Fibroblast of lung (primary cell): ENCODE measurements at regions not wholly inside any gene's neighbourhood (a gene's known extent, or its start where the extent isn't known, plus 50 kb on each side); places are given as distances from the start of the nearest gene placed in this dataset.

Experiments
- DNase-seq, 2 donors: peaks; one replicate each; pipeline versions ENCODE4 v3.0.0 to v3.0.0-alpha.2; 2010; ENCODE audit warnings: low read depth in 2 of 2
- H2AFZ ChIP-seq: 2 replicates; pipeline ENCODE4 v1.5.1; 2012; ENCODE audit warnings: low read length, control low read depth, inconsistent platforms
- H3K27ac ChIP-seq: 2 replicates; pipeline ENCODE4 v1.5.1; 2011; ENCODE audit warnings: low read length, control low read depth; ENCODE audit not compliant: insufficient read depth
- H3K27me3 ChIP-seq: 2 replicates; pipeline ENCODE4 v1.5.1; 2011; ENCODE audit warnings: mild to moderate bottlenecking, low read length; ENCODE audit not compliant: control insufficient read depth, insufficient read depth
- H3K36me3 ChIP-seq: 2 replicates; pipeline ENCODE4 v1.5.1; 2011; ENCODE audit warnings: low read length; ENCODE audit not compliant: control insufficient read depth, insufficient read depth
- H3K4me1 ChIP-seq: 2 replicates; pipeline ENCODE4 v1.5.1; 2011; ENCODE audit warnings: low read length; ENCODE audit not compliant: control insufficient read depth, insufficient read depth; ENCODE audit errors: extremely low read depth
- H3K4me2 ChIP-seq: 2 replicates; pipeline ENCODE4 v1.5.1; 2011; ENCODE audit warnings: low read length, control low read depth; ENCODE audit not compliant: insufficient read depth; ENCODE audit errors: extremely low read depth
- H3K4me3 ChIP-seq, 4 experiments: fragments of 200-600 bp in 1 of 4; sonication (generic) in 1 of 4; replicated peaks in 1 of 4; 2 replicates each; pipeline ENCODE4 v1.5.1; 2011 to 2016; ENCODE audit warnings: low read length in 4 of 4, low read depth in 3 of 4, mild to moderate bottlenecking in 3 of 4, control low read depth in 2 of 4, inconsistent platforms in 1 of 4, mixed read lengths in 1 of 4; ENCODE audit not compliant: insufficient read depth in 1 of 4; ENCODE audit errors: control extremely low read depth in 1 of 4
- H3K79me2 ChIP-seq: 2 replicates; pipeline ENCODE4 v1.5.1; 2012; ENCODE audit warnings: mild to moderate bottlenecking, low read length, inconsistent platforms; ENCODE audit not compliant: control insufficient read depth, insufficient read depth
- H3K9ac ChIP-seq: 2 replicates; pipeline ENCODE4 v1.5.1; 2011; ENCODE audit warnings: mild to moderate bottlenecking, low read length, control low read depth; ENCODE audit not compliant: insufficient read depth
- H3K9me3 ChIP-seq: 2 replicates; pipeline ENCODE4 v1.5.1; 2012; ENCODE audit warnings: low read depth, low read length; ENCODE audit not compliant: control insufficient read depth, insufficient read depth
- H4K20me1 ChIP-seq: 2 replicates; pipeline ENCODE4 v1.5.1; 2011; ENCODE audit warnings: low read length; ENCODE audit not compliant: control insufficient read depth, insufficient read depth; ENCODE audit errors: extremely low read depth
- EZH2 ChIP-seq: IDR thresholded peaks from 2 replicates; pipeline ENCODE4 v1.5.1; 2012; ENCODE audit warnings: low read length, control low read depth, mild to moderate bottlenecking; ENCODE audit errors: missing control alignments
- TF ChIP-seq, protein P1 (sequence below), 2 donors: IDR thresholded peaks in 1 of 2; conservative IDR thresholded peaks in 1 of 2; 1 replicate in 1 of 2; 2 replicates in 1 of 2; pipeline ENCODE4 v1.5.1; 2011 to 2012; ENCODE audit warnings: low read length in 2 of 2, control low read depth in 1 of 2, inconsistent platforms in 1 of 2, low read depth in 1 of 2, mild to moderate bottlenecking in 1 of 2

DNA sequence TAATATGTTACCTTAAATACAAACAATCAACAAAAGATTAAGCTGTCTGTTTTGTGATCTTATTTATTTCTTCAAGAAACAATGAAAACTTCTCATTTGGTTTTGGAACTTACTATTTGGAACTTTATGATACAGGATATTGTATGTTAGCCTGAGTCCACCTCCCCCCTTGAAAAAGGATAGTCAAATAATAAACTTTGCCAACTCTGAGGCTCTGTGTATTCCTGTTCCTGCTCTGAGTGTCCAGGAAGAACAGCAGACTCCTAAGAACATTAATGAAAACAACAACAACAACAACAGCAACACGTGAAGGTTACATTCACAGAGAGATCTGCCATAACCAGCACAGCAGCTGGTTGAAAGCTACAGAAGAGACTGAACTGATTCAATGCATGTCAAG, 108.1 kb upstream of the AADACL2 start:
- Histone ChIP-seq H3K36me3 (no peaks in the 10 kb centered on the region), H3K4me2 (no peak overlapping the region), H3K27ac (no peak overlapping the region), H3K9me3 (no peaks in the 10 kb centered on the region), H3K79me2 (no peaks in the 10 kb centered on the region), H3K4me1 (no peaks in the 10 kb centered on the region), H3K4me3 (no peak overlapping the region), H2AFZ (no peak overlapping the region), H3K27me3 (no peaks in the 10 kb centered on the region), H4K20me1 (no peaks in the 10 kb centered on the region), H3K9ac (no peak overlapping the region)
- no peak for DNase-seq
- TF ChIP-seq EZH2 = no peak
- TF ChIP-seq, protein P1, sequence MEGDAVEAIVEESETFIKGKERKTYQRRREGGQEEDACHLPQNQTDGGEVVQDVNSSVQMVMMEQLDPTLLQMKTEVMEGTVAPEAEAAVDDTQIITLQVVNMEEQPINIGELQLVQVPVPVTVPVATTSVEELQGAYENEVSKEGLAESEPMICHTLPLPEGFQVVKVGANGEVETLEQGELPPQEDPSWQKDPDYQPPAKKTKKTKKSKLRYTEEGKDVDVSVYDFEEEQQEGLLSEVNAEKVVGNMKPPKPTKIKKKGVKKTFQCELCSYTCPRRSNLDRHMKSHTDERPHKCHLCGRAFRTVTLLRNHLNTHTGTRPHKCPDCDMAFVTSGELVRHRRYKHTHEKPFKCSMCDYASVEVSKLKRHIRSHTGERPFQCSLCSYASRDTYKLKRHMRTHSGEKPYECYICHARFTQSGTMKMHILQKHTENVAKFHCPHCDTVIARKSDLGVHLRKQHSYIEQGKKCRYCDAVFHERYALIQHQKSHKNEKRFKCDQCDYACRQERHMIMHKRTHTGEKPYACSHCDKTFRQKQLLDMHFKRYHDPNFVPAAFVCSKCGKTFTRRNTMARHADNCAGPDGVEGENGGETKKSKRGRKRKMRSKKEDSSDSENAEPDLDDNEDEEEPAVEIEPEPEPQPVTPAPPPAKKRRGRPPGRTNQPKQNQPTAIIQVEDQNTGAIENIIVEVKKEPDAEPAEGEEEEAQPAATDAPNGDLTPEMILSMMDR (conservative IDR thresholded peaks at IDR 0.05 in 1 of 2, IDR thresholded peaks at IDR 0.05 in 1 of 2; ENCODE audit: low read depth in 1 of 2, low read length in 2 of 2) = no peak

DNA sequence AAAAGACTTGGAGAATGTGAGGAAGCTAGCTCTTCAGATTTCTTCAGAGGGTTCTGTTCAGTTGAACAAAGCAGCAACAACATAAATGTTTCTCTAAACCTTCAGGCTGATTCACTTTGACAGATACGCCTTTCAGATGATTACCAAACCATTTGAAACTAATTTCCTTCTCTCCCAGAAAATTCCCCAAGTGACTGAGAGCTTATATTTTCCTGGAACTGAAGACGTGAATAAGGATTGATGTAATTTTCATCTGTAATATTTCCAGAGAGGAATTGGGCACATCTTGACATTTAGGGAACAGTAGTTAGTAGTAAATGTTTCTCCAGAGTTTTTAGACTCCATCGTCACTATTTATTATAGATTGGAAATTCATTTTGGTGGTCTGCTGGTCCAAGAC, 108.6 kb upstream of the AADACL2 start:
- no peaks in the 10 kb centered on the region for H4K20me1 ChIP-seq
- no peak overlapping the region for H3K4me3 ChIP-seq
- H3K36me3 ChIP-seq = no peaks in the 10 kb centered on the region
- peak in 1 of 2 donors; percentile 6 for DNase-seq
- no peak overlapping the region for H3K27ac ChIP-seq
- H3K4me2 ChIP-seq = no peak overlapping the region
- no peaks in the 10 kb centered on the region for H3K79me2 ChIP-seq
- no peaks in the 10 kb centered on the region for H3K27me3 ChIP-seq
- no peak overlapping the region for H3K9ac ChIP-seq
- no peaks in the 10 kb centered on the region for H3K4me1 ChIP-seq
- no peaks in the 10 kb centered on the region for H3K9me3 ChIP-seq
- no peak overlapping the region for H2AFZ ChIP-seq
- TF ChIP-seq, protein P1 (conservative IDR thresholded peaks at IDR 0.05 in 1 of 2, IDR thresholded peaks at IDR 0.05 in 1 of 2; ENCODE audit: low read depth in 1 of 2, low read length in 2 of 2) = no peak
- TF ChIP-seq EZH2 = no peak

DNA sequence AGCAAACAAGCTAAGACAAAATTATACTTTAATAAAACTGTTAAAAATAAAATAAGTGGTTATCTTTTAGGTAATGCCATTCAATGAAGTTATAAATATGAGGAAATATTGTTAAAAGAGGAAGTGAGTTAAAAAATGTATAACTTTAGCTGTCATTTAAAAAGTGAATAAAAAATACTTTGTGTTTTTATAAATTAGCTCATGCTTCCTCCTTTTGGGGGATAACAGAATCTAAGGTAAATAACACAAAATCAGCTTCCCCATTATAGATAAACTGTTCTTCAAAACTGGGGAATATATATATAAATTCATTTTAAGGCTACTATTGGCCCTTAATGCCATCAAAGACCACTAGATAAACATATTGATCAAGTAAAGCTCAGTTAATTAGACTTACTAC, 113.7 kb upstream of the AADACL2 start:
- no peak overlapping the region for H3K4me3 ChIP-seq
- H3K27me3 ChIP-seq = no peaks in the 10 kb centered on the region
- TF ChIP-seq EZH2 = no peak
- TF ChIP-seq, protein P1 (conservative IDR thresholded peaks at IDR 0.05 in 1 of 2, IDR thresholded peaks at IDR 0.05 in 1 of 2; ENCODE audit: low read depth in 1 of 2, low read length in 2 of 2) = no peak
- no peak overlapping the region for H3K27ac ChIP-seq
- H3K36me3 ChIP-seq = no peaks in the 10 kb centered on the region
- DNase-seq = no peak
- H3K9me3 ChIP-seq = no peaks in the 10 kb centered on the region
- no peak overlapping the region for H2AFZ ChIP-seq
- no peaks in the 10 kb centered on the region for H3K4me1 ChIP-seq
- no peaks in the 10 kb centered on the region for H3K79me2 ChIP-seq
- H3K9ac ChIP-seq = no peak overlapping the region
- no peaks in the 10 kb centered on the region for H4K20me1 ChIP-seq
- no peak overlapping the region for H3K4me2 ChIP-seq
